ENCODE measurements at regions not wholly inside any gene's neighbourhood (a gene's known extent, or its start where the extent isn't known, plus 50 kb on each side); places are given as distances from the start of the nearest gene placed in this dataset.

DNA sequence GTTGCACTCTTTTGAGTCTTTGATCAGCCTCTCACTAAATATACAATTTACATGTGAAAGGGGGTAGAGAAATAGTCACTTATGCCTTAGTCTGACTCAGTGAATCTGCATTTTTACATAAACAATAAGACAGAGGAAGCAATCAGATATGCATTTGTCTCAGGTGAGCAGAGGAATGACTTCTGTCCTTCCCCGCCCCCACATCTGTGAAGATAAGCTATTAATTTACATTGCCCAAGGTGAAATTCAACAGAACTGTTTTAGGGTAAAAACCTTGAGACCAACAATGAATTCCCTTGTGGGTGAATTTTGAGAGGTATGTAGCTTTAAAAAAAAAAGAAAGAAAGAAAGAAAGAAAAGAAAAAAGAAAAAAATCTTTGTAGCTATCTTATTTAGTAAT, 1302.9 kb upstream of the ACVR2A start:
- TF ChIP-seq, protein P1, sequence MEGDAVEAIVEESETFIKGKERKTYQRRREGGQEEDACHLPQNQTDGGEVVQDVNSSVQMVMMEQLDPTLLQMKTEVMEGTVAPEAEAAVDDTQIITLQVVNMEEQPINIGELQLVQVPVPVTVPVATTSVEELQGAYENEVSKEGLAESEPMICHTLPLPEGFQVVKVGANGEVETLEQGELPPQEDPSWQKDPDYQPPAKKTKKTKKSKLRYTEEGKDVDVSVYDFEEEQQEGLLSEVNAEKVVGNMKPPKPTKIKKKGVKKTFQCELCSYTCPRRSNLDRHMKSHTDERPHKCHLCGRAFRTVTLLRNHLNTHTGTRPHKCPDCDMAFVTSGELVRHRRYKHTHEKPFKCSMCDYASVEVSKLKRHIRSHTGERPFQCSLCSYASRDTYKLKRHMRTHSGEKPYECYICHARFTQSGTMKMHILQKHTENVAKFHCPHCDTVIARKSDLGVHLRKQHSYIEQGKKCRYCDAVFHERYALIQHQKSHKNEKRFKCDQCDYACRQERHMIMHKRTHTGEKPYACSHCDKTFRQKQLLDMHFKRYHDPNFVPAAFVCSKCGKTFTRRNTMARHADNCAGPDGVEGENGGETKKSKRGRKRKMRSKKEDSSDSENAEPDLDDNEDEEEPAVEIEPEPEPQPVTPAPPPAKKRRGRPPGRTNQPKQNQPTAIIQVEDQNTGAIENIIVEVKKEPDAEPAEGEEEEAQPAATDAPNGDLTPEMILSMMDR (tag by site-specific recombination; IDR thresholded peaks at IDR 0.05), result no peak
- no peak for TF ChIP-seq YY1 (tag by site-specific recombination; IDR thresholded peaks at IDR 0.05)

Measured in HEK293 (cell line).